ENCODE measurements at regions not wholly inside any gene's neighbourhood (a gene's known extent, or its start where the extent isn't known, plus 50 kb on each side); places are given as distances from the start of the nearest gene placed in this dataset.

GRCh38 chr10:91335147-91335546 is 75.0 kb upstream of the HECTD2 start:
- no peak for DNase-seq

- DNase-seq: no peak
These were observed 70.4 kb upstream of the HECTD2 start for GRCh38 chr10:91339729-91340128.

GRCh38 chr10:91340613-91341362 is 69.4 kb upstream of the HECTD2 start:
- DNase-seq: peak; percentile 95

GRCh38 chr10:91341686-91342085 is 68.5 kb upstream of the HECTD2 start:
- no peak for DNase-seq

- no peak for DNase-seq
These were observed 67.1 kb upstream of the HECTD2 start for GRCh38 chr10:91343010-91343409.

- no peak for DNase-seq
These were observed 65.9 kb upstream of the HECTD2 start for GRCh38 chr10:91344117-91344856.

- no peak for DNase-seq
These were observed 64.4 kb upstream of the HECTD2 start for GRCh38 chr10:91345716-91346115.

- DNase-seq: no peak
These were observed 62.6 kb upstream of the HECTD2 start for GRCh38 chr10:91347529-91347928.

- DNase-seq: peak; percentile 95
These were observed 60.8 kb upstream of the HECTD2 start for GRCh38 chr10:91349381-91349780.

GRCh38 chr10:91350651-91351081 is 59.5 kb upstream of the HECTD2 start:
- no peak for DNase-seq

GRCh38 chr10:91352760-91353159 is 57.4 kb upstream of the HECTD2 start:
- peak; percentile 27 for DNase-seq

- DNase-seq: no peak
These were observed 55.7 kb upstream of the HECTD2 start for GRCh38 chr10:91354166-91355075.

- DNase-seq: no peak
These were observed 54.1 kb upstream of the HECTD2 start for GRCh38 chr10:91355998-91356397.

- DNase-seq: no peak
These were observed 52.6 kb upstream of the HECTD2 start for GRCh38 chr10:91357497-91357896.

Data from EL (cell line).